Nephron progenitor cell (in vitro differentiated cells): ENCODE measurements at regions not wholly inside any gene's neighbourhood (a gene's known extent, or its start where the extent isn't known, plus 50 kb on each side); places are given as distances from the start of the nearest gene placed in this dataset.

Source experiments
- DNase-seq: peaks from one replicate; pipeline ENCODE4 v3.0.0; 2021
- H3K27ac Mint-ChIP-seq: 2 replicates; pipeline ENCODE4 v1.8.0; 2021; ENCODE audit warnings: mild to moderate bottlenecking, moderate library complexity, mixed read lengths
- H3K27me3 Mint-ChIP-seq: 2 replicates; pipeline ENCODE4 v1.8.0; 2021; ENCODE audit warnings: mild to moderate bottlenecking, low read depth, mixed read lengths; ENCODE audit not compliant: poor library complexity
- H3K36me3 Mint-ChIP-seq: 2 replicates; pipeline ENCODE4 v1.8.0; 2021; ENCODE audit warnings: low read depth, mixed read lengths
- H3K4me1 Mint-ChIP-seq: 2 replicates; pipeline ENCODE4 v1.8.0; 2021; ENCODE audit warnings: mixed read lengths
- H3K4me3 Mint-ChIP-seq: 2 replicates; pipeline ENCODE4 v1.8.0; 2021; ENCODE audit warnings: mild to moderate bottlenecking, moderate library complexity, mixed read lengths
- H3K9me3 Mint-ChIP-seq: 2 replicates; pipeline ENCODE4 v1.8.0; 2021; ENCODE audit warnings: mild to moderate bottlenecking, moderate library complexity, mixed read lengths
- TF ChIP-seq, protein P1 (sequence below): fragments of 200-600 bp; sonication (generic); IDR thresholded peaks from 2 replicates; pipeline ENCODE4 v1.5.0; 2021; ENCODE audit warnings: antibody characterized with exemption

- no peaks in the 10 kb centered on the region for H3K27me3 Mint-ChIP-seq
- TF ChIP-seq, protein P1, sequence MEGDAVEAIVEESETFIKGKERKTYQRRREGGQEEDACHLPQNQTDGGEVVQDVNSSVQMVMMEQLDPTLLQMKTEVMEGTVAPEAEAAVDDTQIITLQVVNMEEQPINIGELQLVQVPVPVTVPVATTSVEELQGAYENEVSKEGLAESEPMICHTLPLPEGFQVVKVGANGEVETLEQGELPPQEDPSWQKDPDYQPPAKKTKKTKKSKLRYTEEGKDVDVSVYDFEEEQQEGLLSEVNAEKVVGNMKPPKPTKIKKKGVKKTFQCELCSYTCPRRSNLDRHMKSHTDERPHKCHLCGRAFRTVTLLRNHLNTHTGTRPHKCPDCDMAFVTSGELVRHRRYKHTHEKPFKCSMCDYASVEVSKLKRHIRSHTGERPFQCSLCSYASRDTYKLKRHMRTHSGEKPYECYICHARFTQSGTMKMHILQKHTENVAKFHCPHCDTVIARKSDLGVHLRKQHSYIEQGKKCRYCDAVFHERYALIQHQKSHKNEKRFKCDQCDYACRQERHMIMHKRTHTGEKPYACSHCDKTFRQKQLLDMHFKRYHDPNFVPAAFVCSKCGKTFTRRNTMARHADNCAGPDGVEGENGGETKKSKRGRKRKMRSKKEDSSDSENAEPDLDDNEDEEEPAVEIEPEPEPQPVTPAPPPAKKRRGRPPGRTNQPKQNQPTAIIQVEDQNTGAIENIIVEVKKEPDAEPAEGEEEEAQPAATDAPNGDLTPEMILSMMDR = no peak
- no peak overlapping the region for H3K27ac Mint-ChIP-seq
- no peaks in the 10 kb centered on the region for H3K9me3 Mint-ChIP-seq
- H3K4me1 Mint-ChIP-seq = no peaks in the 10 kb centered on the region
- H3K4me3 Mint-ChIP-seq = no peak overlapping the region
- DNase-seq = no peak
- no peaks in the 10 kb centered on the region for H3K36me3 Mint-ChIP-seq
Observed at GRCh38 chr5:117562647-117563046, 988.0 kb upstream of the SEMA6A start.

GRCh38 chr5:117561531-117561930, 986.9 kb upstream of the SEMA6A start:
- no peaks in the 10 kb centered on the region for H3K36me3 Mint-ChIP-seq
- no peak overlapping the region for H3K27ac Mint-ChIP-seq
- no peaks in the 10 kb centered on the region for H3K4me1 Mint-ChIP-seq
- TF ChIP-seq, protein P1 = no peak
- DNase-seq = no peak
- H3K4me3 Mint-ChIP-seq = no peak overlapping the region
- H3K9me3 Mint-ChIP-seq = no peaks in the 10 kb centered on the region
- H3K27me3 Mint-ChIP-seq = no peaks in the 10 kb centered on the region

- no peaks in the 10 kb centered on the region for H3K27me3 Mint-ChIP-seq
- H3K27ac Mint-ChIP-seq = no peak overlapping the region
- TF ChIP-seq, protein P1 = no peak
- no peaks in the 10 kb centered on the region for H3K9me3 Mint-ChIP-seq
- no peak overlapping the region for H3K4me3 Mint-ChIP-seq
- DNase-seq = no peak
- no peaks in the 10 kb centered on the region for H3K36me3 Mint-ChIP-seq
- H3K4me1 Mint-ChIP-seq = no peaks in the 10 kb centered on the region
Observed at GRCh38 chr5:117559005-117559844, 984.6 kb upstream of the SEMA6A start.

DNA sequence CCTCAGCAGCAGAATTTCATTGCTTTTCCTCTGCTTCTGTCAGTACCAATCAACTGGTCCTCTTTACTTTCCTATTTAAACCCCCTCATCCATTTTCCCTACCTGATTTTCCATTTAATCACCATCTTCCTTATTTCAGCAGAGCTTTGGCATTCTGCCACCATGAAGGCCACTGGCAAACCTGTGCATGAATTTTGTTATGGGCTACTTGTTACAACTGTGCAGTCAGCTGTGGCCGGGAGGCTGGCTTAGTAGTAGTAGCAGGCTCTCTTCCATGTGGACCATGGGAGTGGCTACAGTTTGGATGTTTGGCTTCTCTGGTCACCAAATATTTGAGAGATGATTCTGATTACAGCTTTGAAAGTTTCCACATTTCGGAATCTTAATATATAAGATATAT, 976.6 kb upstream of the SEMA6A start:
- TF ChIP-seq, protein P1 = no peak
- H3K27ac Mint-ChIP-seq = no peak overlapping the region

DNA sequence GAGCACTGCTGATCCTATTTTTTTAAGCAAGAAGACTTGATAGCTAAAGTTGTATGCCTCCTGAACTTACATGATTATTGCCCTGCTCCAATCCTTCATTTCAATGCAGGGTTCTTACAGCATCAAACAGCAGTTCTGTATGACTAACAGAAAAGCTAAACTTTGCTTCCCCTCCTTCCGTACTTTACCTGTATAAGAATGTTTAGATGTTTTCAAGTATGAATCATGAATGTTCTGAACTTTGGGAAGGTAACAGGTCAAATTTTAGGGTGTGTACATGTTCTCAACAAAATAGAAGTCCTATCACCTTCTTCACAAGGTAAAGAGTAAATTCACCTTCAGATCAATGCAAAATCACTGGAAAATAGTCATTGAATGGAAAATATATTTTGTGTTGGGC, 972.6 kb upstream of the SEMA6A start:
- no peaks in the 10 kb centered on the region for H3K36me3 Mint-ChIP-seq
- TF ChIP-seq, protein P1 = no peak
- no peaks in the 10 kb centered on the region for H3K27me3 Mint-ChIP-seq
- H3K27ac Mint-ChIP-seq = no peak overlapping the region
- peaks cover 5% of the 10 kb centered on the region for H3K9me3 Mint-ChIP-seq
- no peaks in the 10 kb centered on the region for H3K4me1 Mint-ChIP-seq
- no peak for DNase-seq
- H3K4me3 Mint-ChIP-seq = no peak overlapping the region

More for the DNA sequence above, 976.6 kb upstream of the SEMA6A start:
- Mint-ChIP-seq H3K36me3 (no peaks in the 10 kb centered on the region), H3K4me3 (no peak overlapping the region), H3K27me3 (no peaks in the 10 kb centered on the region), H3K9me3 (no peaks in the 10 kb centered on the region), H3K4me1 (no peaks in the 10 kb centered on the region)
- DNase-seq = no peak

- Mint-ChIP-seq H3K27ac (no peak overlapping the region), H3K27me3 (no peaks in the 10 kb centered on the region), H3K9me3 (peaks cover 5% of the 10 kb centered on the region), H3K4me3 (no peak overlapping the region), H3K36me3 (no peaks in the 10 kb centered on the region), H3K4me1 (no peaks in the 10 kb centered on the region)
- no peak for DNase-seq
- TF ChIP-seq, protein P1 = no peak
Observed at GRCh38 chr5:117539692-117540091, 965.1 kb upstream of the SEMA6A start.
